Fibroblast of skin of scalp (primary cell): ENCODE measurements at regions not wholly inside any gene's neighbourhood (a gene's known extent, or its start where the extent isn't known, plus 50 kb on each side); places are given as distances from the start of the nearest gene placed in this dataset.
"Not testable (repeated sequence)": the region's sequence is repeated elsewhere in the genome, so short reads cannot be mapped to it uniquely, and the experiment has no call there.

Experiments
- DNase-seq: peaks from one replicate; pipeline ENCODE4 v3.0.0-alpha.2; 2013

GRCh38 chr9:71632776-71633175, 135.5 kb downstream of the CEMIP2 start:
- DNase-seq, result no peak

GRCh38 chr9:71630377-71630995, 137.8 kb downstream of the CEMIP2 start:
- no peak for DNase-seq

- DNase-seq, result no peak
Observed at GRCh38 chr9:71629578-71630215, 138.6 kb downstream of the CEMIP2 start.

GRCh38 chr9:71628247-71628646, 140.1 kb downstream of the CEMIP2 start:
- peak; percentile 17 for DNase-seq

DNA sequence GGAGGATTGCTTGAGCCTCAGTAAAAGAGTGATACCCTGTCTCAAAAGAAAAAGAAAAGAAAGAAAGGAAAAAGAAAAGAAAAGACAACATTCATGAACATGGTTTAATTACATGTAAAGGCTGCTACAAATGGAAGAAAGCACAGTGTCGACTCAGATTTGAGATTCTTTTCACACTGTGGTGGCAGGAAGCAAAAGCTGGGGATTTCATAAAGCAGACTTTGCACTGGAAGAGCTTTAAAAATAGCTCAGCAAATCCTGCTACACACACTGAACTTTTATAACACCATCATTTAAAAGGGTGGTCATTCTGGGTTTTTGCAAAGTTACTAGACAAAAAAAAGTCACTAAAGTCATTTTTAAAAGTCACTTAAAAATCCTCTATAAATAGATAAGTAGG, 140.8 kb downstream of the CEMIP2 start:
- DNase-seq, result no peak

- DNase-seq, result no peak
Observed at GRCh38 chr9:71626395-71626794, 141.9 kb downstream of the CEMIP2 start.

- no peak for DNase-seq
Observed at GRCh38 chr9:71624728-71625127, 143.6 kb downstream of the CEMIP2 start.

- no peak for DNase-seq
Observed at GRCh38 chr9:71620746-71621145, 147.6 kb downstream of the CEMIP2 start.

GRCh38 chr9:71620331-71620730, 148.0 kb downstream of the CEMIP2 start:
- DNase-seq, result no peak

DNA sequence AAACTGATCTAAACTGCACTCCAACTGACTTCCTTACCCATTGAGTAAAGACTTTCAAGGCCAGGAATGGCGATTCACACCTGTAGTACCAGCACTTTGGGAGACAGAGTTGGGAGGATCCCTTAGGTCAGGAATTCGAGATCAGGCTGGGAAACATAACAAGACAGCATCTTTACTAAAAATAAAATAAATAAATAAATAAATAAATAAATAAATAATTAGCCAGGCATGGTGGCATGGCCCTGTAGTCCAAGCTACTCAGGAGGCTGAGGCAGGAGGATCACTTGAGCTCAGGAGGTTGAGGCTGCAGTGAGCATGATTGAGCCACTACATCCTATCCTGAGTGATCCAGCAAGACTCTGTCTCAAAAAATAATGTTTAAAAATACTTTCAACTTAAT, 148.4 kb downstream of the CEMIP2 start:
- DNase-seq, result no peak

DNA sequence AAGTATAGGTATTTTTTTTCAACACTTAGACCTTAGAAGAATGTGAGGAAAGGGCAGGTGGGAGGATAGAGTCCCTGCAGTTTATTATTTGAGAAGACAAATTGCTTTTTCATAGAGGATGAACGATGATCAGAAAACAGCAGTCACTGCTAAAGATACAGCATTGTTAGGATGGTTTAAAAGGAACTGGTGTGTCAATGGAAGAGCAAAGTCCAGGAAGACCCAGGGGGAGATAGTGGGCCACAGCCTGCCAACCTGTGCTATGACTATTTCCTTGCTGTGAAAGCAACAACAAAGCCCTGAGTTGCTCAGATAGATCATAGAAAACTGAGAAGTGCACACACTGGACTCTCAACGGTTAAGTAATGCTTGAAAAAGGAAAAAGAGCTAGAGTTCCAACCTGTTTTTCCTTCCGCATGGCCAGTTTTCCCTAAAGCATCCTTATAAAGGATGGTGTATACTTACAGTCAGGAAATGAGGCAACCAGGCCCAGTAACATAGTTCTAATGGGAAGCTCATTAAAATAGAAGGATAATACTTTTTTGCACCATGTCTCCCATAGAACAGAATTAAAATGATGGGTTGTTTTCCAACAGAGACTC, 153.8 kb downstream of the CEMIP2 start:
- DNase-seq, result no peak

GRCh38 chr9:71612889-71613288, 155.4 kb downstream of the CEMIP2 start:
- DNase-seq, result no peak

- no peak for DNase-seq
Observed at GRCh38 chr9:71609448-71609830, 158.9 kb downstream of the CEMIP2 start.

- DNase-seq, result no peak
Observed at GRCh38 chr9:71608825-71609447, 159.4 kb downstream of the CEMIP2 start.

- DNase-seq, result no peak
Observed at GRCh38 chr9:71608021-71608420, 160.3 kb downstream of the CEMIP2 start.

DNA sequence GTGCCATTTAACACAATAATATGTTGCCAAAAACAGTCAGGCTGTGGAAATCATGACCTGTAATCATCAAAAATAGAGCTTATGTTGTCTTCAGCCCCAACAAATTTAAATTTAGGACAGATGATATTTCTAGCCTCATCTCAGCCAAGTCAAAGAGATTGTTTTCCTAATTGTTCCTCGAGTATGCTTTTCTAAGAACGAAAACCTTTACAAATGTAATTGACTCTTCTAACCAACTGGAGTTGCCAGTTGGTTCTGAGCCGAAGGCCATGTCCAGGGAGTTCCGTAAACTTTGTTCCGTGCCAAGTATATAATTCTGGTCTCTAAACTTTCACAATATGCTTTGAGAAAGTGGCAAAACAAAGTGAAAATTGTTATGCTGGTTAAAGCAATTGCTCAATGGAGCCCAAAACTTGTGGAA, 160.8 kb downstream of the CEMIP2 start:
- DNase-seq, result no peak

- peak; percentile 75 for DNase-seq
Observed at GRCh38 chr9:71604197-71605063, 163.9 kb downstream of the CEMIP2 start.

- DNase-seq, result no peak
Observed at GRCh38 chr9:71602652-71603051, 165.7 kb downstream of the CEMIP2 start.

GRCh38 chr9:71595762-71596161, 172.6 kb downstream of the CEMIP2 start:
- DNase-seq, result not testable (repeated sequence)

- no peak for DNase-seq
Observed at GRCh38 chr9:71594541-71594940, 173.8 kb downstream of the CEMIP2 start.

- DNase-seq, result peak; percentile 7
Observed at GRCh38 chr9:71592400-71592799, 175.9 kb downstream of the CEMIP2 start.

DNA sequence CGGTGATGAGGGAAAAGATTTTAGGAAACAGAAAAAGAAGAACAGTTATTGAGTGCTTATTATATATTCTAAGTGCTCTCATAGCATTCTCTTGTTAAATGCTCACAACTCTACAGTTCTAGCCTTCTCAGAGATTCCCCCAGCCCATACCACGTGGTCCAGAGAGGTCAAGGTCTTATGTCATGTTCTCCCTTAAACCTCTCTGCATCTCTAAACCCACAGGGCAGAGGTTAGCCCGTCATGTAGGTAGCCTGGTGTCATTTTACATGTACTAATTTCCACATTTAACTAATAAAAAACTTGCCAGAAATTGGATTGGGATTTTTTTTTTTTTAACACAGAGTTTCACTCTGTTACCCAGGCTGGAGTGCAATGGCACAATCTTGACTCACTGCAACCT, 178.0 kb downstream of the CEMIP2 start:
- no peak for DNase-seq

DNA sequence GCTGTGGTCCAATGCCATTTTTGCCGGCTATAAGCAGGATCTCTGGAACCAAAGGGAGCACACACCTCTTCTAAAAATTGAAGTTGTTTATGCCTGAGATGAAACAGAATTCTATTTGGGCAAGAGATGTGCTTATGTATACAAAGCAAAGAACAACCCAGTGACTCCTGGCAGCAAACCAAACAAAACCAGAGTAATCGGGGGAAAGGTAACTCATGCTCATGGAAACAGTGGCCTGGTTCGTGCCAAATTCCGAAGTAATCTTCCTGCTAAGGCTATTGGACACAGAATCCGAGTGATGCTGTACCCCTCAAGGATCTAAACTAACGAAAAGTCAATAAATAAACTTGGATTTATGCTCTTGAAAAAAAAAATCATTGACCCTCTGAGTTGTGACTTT, 178.7 kb downstream of the CEMIP2 start:
- DNase-seq, result no peak
